Bronchial epithelial cell (primary cell): ENCODE measurements at regions not wholly inside any gene's neighbourhood (a gene's known extent, or its start where the extent isn't known, plus 50 kb on each side); places are given as distances from the start of the nearest gene placed in this dataset.

ENCODE experiments used
- DNase-seq: peaks from one replicate; pipeline ENCODE4 v3.0.0-alpha.2; 2010; ENCODE audit warnings: low read depth
- FAIRE-seq: peaks from 2 replicates; lab custom pipeline; 2011; peaks lifted over from hg19 to GRCh38; lab: Jason Lieb, UNC
- H3K27me3 ChIP-seq: 2 replicates; pipeline ENCODE4 v1.5.1; 2011; ENCODE audit warnings: low read length; ENCODE audit not compliant: control insufficient read depth, insufficient read depth
- H3K36me3 ChIP-seq: 2 replicates; pipeline ENCODE4 v1.5.1; 2011; ENCODE audit warnings: low read length; ENCODE audit not compliant: control insufficient read depth, insufficient read depth
- H3K4me3 ChIP-seq: 2 replicates; pipeline ENCODE4 v1.5.1; 2011; ENCODE audit warnings: mild to moderate bottlenecking, low read depth, low read length, control low read depth
- CTCF ChIP-seq: IDR thresholded peaks from 2 replicates; pipeline ENCODE4 v1.5.1; 2011; ENCODE audit warnings: mild to moderate bottlenecking, moderate library complexity, low read length, control low read depth, inconsistent platforms; ENCODE audit not compliant: insufficient read depth, severe bottlenecking

DNA sequence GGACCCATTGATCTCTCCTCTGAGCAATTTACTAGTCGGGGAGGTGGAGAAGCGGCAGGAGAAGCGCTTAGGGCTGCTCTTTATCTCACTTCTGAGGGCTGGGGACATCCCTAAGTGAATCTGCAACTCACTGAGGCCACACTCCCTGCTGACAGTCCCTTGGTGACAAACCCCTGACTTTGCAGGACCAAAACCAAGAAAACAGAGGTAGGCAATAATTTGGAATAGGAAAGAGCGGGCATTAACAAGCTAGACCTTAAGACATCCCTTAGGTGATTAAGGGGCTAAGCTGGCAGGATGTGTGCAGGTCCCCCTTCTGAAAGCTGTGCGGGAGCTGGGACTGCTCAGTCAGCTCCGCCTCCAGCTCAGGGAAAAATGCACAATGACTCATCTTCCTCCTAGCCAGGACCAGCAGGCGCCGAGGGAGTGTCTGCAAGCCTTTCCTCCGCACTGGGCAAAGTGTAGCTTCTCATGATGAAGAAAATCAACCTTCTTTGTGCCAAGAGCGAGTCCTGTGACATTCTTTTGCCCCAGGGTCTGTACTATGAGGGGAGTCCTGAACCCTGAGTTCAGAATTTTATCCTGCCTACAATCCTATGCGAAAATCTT, 63.3 kb downstream of the BOD1L2 start:
- Histone ChIP-seq H3K4me3 (no peak overlapping the region), H3K27me3 (no peaks in the 10 kb centered on the region), H3K36me3 (no peaks in the 10 kb centered on the region)
- FAIRE-seq (no peak), DNase-seq (peak; percentile 85)
- no peak for TF ChIP-seq CTCF

GRCh38 chr18:57210716-57211411, 64.0 kb downstream of the BOD1L2 start:
- Histone ChIP-seq H3K27me3 (no peaks in the 10 kb centered on the region), H3K4me3 (no peak overlapping the region), H3K36me3 (no peaks in the 10 kb centered on the region)
- DNase-seq (peak; percentile 9), FAIRE-seq (peak; percentile 47)
- TF ChIP-seq CTCF: no peak

- H3K27me3 ChIP-seq: no peaks in the 10 kb centered on the region
- DNase-seq (no peak), FAIRE-seq (peak; percentile 64)
- H3K36me3 ChIP-seq: no peaks in the 10 kb centered on the region
- no peak overlapping the region for H3K4me3 ChIP-seq
- no peak for TF ChIP-seq CTCF
Measured at GRCh38 chr18:57211412-57211750, 64.5 kb downstream of the BOD1L2 start.

GRCh38 chr18:57211776-57212175, 64.9 kb downstream of the BOD1L2 start:
- TF ChIP-seq CTCF: no peak

GRCh38 chr18:57212678-57213077, 65.8 kb downstream of the BOD1L2 start:
- no peak for DNase-seq
- Histone ChIP-seq H3K4me3 (no peak overlapping the region), H3K36me3 (no peaks in the 10 kb centered on the region), H3K27me3 (no peaks in the 10 kb centered on the region)
- FAIRE-seq: no peak
- no peak for TF ChIP-seq CTCF

More at GRCh38 chr18:57211776-57212175, 64.9 kb downstream of the BOD1L2 start:
- Histone ChIP-seq H3K27me3 (no peaks in the 10 kb centered on the region), H3K36me3 (no peaks in the 10 kb centered on the region), H3K4me3 (no peak overlapping the region)
- no peak for DNase-seq
- FAIRE-seq: no peak
